Fibroblast of lung (primary cell): ENCODE measurements at regions not wholly inside any gene's neighbourhood (a gene's known extent, or its start where the extent isn't known, plus 50 kb on each side); places are given as distances from the start of the nearest gene placed in this dataset.

Experiments used
- DNase-seq, 2 donors: peaks; one replicate each; pipeline versions ENCODE4 v3.0.0 to v3.0.0-alpha.2; 2010; ENCODE audit warnings: low read depth in 2 of 2
- H2AFZ ChIP-seq: 2 replicates; pipeline ENCODE4 v1.5.1; 2012; ENCODE audit warnings: low read length, control low read depth, inconsistent platforms
- H3K27ac ChIP-seq: 2 replicates; pipeline ENCODE4 v1.5.1; 2011; ENCODE audit warnings: low read length, control low read depth; ENCODE audit not compliant: insufficient read depth
- H3K27me3 ChIP-seq: 2 replicates; pipeline ENCODE4 v1.5.1; 2011; ENCODE audit warnings: mild to moderate bottlenecking, low read length; ENCODE audit not compliant: control insufficient read depth, insufficient read depth
- H3K36me3 ChIP-seq: 2 replicates; pipeline ENCODE4 v1.5.1; 2011; ENCODE audit warnings: low read length; ENCODE audit not compliant: control insufficient read depth, insufficient read depth
- H3K4me1 ChIP-seq: 2 replicates; pipeline ENCODE4 v1.5.1; 2011; ENCODE audit warnings: low read length; ENCODE audit not compliant: control insufficient read depth, insufficient read depth; ENCODE audit errors: extremely low read depth
- H3K4me2 ChIP-seq: 2 replicates; pipeline ENCODE4 v1.5.1; 2011; ENCODE audit warnings: low read length, control low read depth; ENCODE audit not compliant: insufficient read depth; ENCODE audit errors: extremely low read depth
- H3K4me3 ChIP-seq, 4 experiments: fragments of 200-600 bp in 1 of 4; sonication (generic) in 1 of 4; replicated peaks in 1 of 4; 2 replicates each; pipeline ENCODE4 v1.5.1; 2011 to 2016; ENCODE audit warnings: low read length in 4 of 4, low read depth in 3 of 4, mild to moderate bottlenecking in 3 of 4, control low read depth in 2 of 4, inconsistent platforms in 1 of 4, mixed read lengths in 1 of 4; ENCODE audit not compliant: insufficient read depth in 1 of 4; ENCODE audit errors: control extremely low read depth in 1 of 4
- H3K79me2 ChIP-seq: 2 replicates; pipeline ENCODE4 v1.5.1; 2012; ENCODE audit warnings: mild to moderate bottlenecking, low read length, inconsistent platforms; ENCODE audit not compliant: control insufficient read depth, insufficient read depth
- H3K9ac ChIP-seq: 2 replicates; pipeline ENCODE4 v1.5.1; 2011; ENCODE audit warnings: mild to moderate bottlenecking, low read length, control low read depth; ENCODE audit not compliant: insufficient read depth
- H3K9me3 ChIP-seq: 2 replicates; pipeline ENCODE4 v1.5.1; 2012; ENCODE audit warnings: low read depth, low read length; ENCODE audit not compliant: control insufficient read depth, insufficient read depth
- H4K20me1 ChIP-seq: 2 replicates; pipeline ENCODE4 v1.5.1; 2011; ENCODE audit warnings: low read length; ENCODE audit not compliant: control insufficient read depth, insufficient read depth; ENCODE audit errors: extremely low read depth
- CTCF ChIP-seq, 2 donors: IDR thresholded peaks in 1 of 2; conservative IDR thresholded peaks in 1 of 2; 1 replicate in 1 of 2; 2 replicates in 1 of 2; pipeline ENCODE4 v1.5.1; 2011 to 2012; ENCODE audit warnings: low read length in 2 of 2, control low read depth in 1 of 2, inconsistent platforms in 1 of 2, low read depth in 1 of 2, mild to moderate bottlenecking in 1 of 2
- EZH2 ChIP-seq: IDR thresholded peaks from 2 replicates; pipeline ENCODE4 v1.5.1; 2012; ENCODE audit warnings: low read length, control low read depth, mild to moderate bottlenecking; ENCODE audit errors: missing control alignments

GRCh38 chr5:33340195-33340594 lies 100.6 kb upstream of the TARS1 start:
- H2AFZ ChIP-seq, result no peak overlapping the region
- H3K4me1 ChIP-seq, result peaks cover 3% of the 10 kb centered on the region
- no peaks in the 10 kb centered on the region for H3K79me2 ChIP-seq
- no peak overlapping the region for H3K4me3 ChIP-seq
- no peak overlapping the region for H3K27ac ChIP-seq
- no peaks in the 10 kb centered on the region for H3K9me3 ChIP-seq
- H3K27me3 ChIP-seq, result no peaks in the 10 kb centered on the region
- no peaks in the 10 kb centered on the region for H3K36me3 ChIP-seq
- no peak overlapping the region for H3K4me2 ChIP-seq
- H4K20me1 ChIP-seq, result no peaks in the 10 kb centered on the region
- H3K9ac ChIP-seq, result no peak overlapping the region
- no peak for TF ChIP-seq CTCF (conservative IDR thresholded peaks at IDR 0.05 in 1 of 2, IDR thresholded peaks at IDR 0.05 in 1 of 2; ENCODE audit: low read depth in 1 of 2, low read length in 2 of 2)
- no peak for TF ChIP-seq EZH2
- no peak for DNase-seq

- DNase-seq, result no peak
- Histone ChIP-seq H3K79me2 (no peaks in the 10 kb centered on the region), H3K4me1 (peaks cover 3% of the 10 kb centered on the region), H3K9me3 (no peaks in the 10 kb centered on the region), H3K27ac (no peak overlapping the region), H3K9ac (no peak overlapping the region), H4K20me1 (no peaks in the 10 kb centered on the region), H2AFZ (no peak overlapping the region), H3K4me3 (no peak overlapping the region), H3K27me3 (no peaks in the 10 kb centered on the region), H3K36me3 (no peaks in the 10 kb centered on the region), H3K4me2 (no peak overlapping the region)
- TF ChIP-seq EZH2 (no peak), CTCF (conservative IDR thresholded peaks at IDR 0.05 in 1 of 2, IDR thresholded peaks at IDR 0.05 in 1 of 2; ENCODE audit: low read depth in 1 of 2, low read length in 2 of 2) (no peak)
These were observed 99.4 kb upstream of the TARS1 start for GRCh38 chr5:33341351-33341750.

GRCh38 chr5:33343676-33344327 lies 97.0 kb upstream of the TARS1 start:
- Histone ChIP-seq H2AFZ (no peak overlapping the region), H3K27ac (peak overlapping the region; percentile 71), H4K20me1 (no peaks in the 10 kb centered on the region), H3K9ac (no peak overlapping the region), H3K4me3 (no peak overlapping the region), H3K79me2 (no peaks in the 10 kb centered on the region), H3K4me1 (peaks cover 3% of the 10 kb centered on the region), H3K4me2 (peak overlapping the region; percentile 21), H3K9me3 (no peaks in the 10 kb centered on the region), H3K36me3 (no peaks in the 10 kb centered on the region), H3K27me3 (no peaks in the 10 kb centered on the region)
- DNase-seq, result peak; percentile 86 to 93
- TF ChIP-seq CTCF (conservative IDR thresholded peaks at IDR 0.05 in 1 of 2, IDR thresholded peaks at IDR 0.05 in 1 of 2; ENCODE audit: low read depth in 1 of 2, low read length in 2 of 2) (no peak), EZH2 (no peak)
